Activated B cell treated with CpG ODN at 0.5 μM for 24 hours (primary cell): ENCODE measurements at regions not wholly inside any gene's neighbourhood (a gene's known extent, or its start where the extent isn't known, plus 50 kb on each side); places are given as distances from the start of the nearest gene placed in this dataset.
"Not testable (repeated sequence)": the region's sequence is repeated elsewhere in the genome, so short reads cannot be mapped to it uniquely, and the experiment has no call there.

ENCODE experiments used
- ATAC-seq: fragments of 200-7000 bp; cut with Tn5 transposase; one replicate; pipeline ENCODE4 v1.10.0; 2021; ENCODE audit warnings: low read depth, mild to moderate bottlenecking, moderate library complexity
- CTCF ChIA-PET: fragments of 350-600 bp; sonication (Branson Sonifier 250); formaldehyde crosslinking; loops from one replicate; lab custom pipeline; 2021; ENCODE audit warnings: antibody characterized with exemption; lab: Charles Lee
- POLR2A ChIA-PET: fragments of 350-600 bp; sonication (Branson Sonifier 250); formaldehyde crosslinking; loops from one replicate; lab custom pipeline; 2021; ENCODE audit warnings: antibody characterized with exemption; lab: Charles Lee
- DNase-seq: peaks from one replicate; pipeline ENCODE4 v3.0.0; 2022
- H3K27ac Mint-ChIP-seq: one replicate; pipeline ENCODE4 v1.8.0; 2020; ENCODE audit warnings: mixed read lengths
- H3K27me3 Mint-ChIP-seq: one replicate; pipeline ENCODE4 v1.8.0; 2021; ENCODE audit warnings: mixed read lengths
- H3K36me3 Mint-ChIP-seq: one replicate; pipeline ENCODE4 v1.8.0; 2021; ENCODE audit warnings: low read depth, mixed read lengths
- H3K4me1 Mint-ChIP-seq: one replicate; pipeline ENCODE4 v1.8.0; 2021; ENCODE audit warnings: mixed read lengths
- H3K4me3 Mint-ChIP-seq: one replicate; pipeline ENCODE4 v1.8.0; 2020; ENCODE audit warnings: mild to moderate bottlenecking, mixed read lengths
- H3K9me3 Mint-ChIP-seq: one replicate; pipeline ENCODE4 v1.8.0; 2020; ENCODE audit warnings: mixed read lengths
- CTCF ChIP-seq: fragments of 200-600 bp; IDR thresholded peaks from one replicate; pipeline ENCODE4 v1.8.0; 2022; ENCODE audit warnings: antibody characterized with exemption, mild to moderate bottlenecking
- intact Hi-C: fragments of 100-400 bp; cut with micrococcal nuclease; formaldehyde crosslinking; loops from one replicate; pipeline ENCODE4 v1.15.1; 2024

- no peaks in the 10 kb centered on the region for H3K4me1 Mint-ChIP-seq
- TF ChIP-seq CTCF = no peak
- H3K27me3 Mint-ChIP-seq = peaks cover 3% of the 10 kb centered on the region
- CTCF ChIA-PET = no interaction called here
- ATAC-seq (no peak), DNase-seq (no peak)
- H3K36me3 Mint-ChIP-seq = no peaks in the 10 kb centered on the region
- H3K9me3 Mint-ChIP-seq = no peaks in the 10 kb centered on the region
- POLR2A ChIA-PET = no interaction called here
- intact Hi-C loops = no loop called here
- no peak overlapping the region for H3K4me3 Mint-ChIP-seq
- H3K27ac Mint-ChIP-seq = no peak overlapping the region
These were observed 99.6 kb upstream of the CDC42BPA start for GRCh38 chr1:227417756-227418480.

- intact Hi-C loops = no loop called here
- H3K27ac Mint-ChIP-seq = no peak overlapping the region
- H3K36me3 Mint-ChIP-seq = no peaks in the 10 kb centered on the region
- no peaks in the 10 kb centered on the region for H3K4me1 Mint-ChIP-seq
- H3K4me3 Mint-ChIP-seq = no peak overlapping the region
- H3K27me3 Mint-ChIP-seq = no peaks in the 10 kb centered on the region
- CTCF ChIA-PET = no interaction called here
- no peak for TF ChIP-seq CTCF
- POLR2A ChIA-PET = no interaction called here
- ATAC-seq (no peak), DNase-seq (no peak)
- H3K9me3 Mint-ChIP-seq = no peaks in the 10 kb centered on the region
These were observed 98.0 kb upstream of the CDC42BPA start for GRCh38 chr1:227416156-227416830.

- ChIA-PET POLR2A (no interaction called here), CTCF (no interaction called here)
- H3K4me1 Mint-ChIP-seq = no peaks in the 10 kb centered on the region
- H3K27me3 Mint-ChIP-seq = no peaks in the 10 kb centered on the region
- no peak overlapping the region for H3K4me3 Mint-ChIP-seq
- no peak for TF ChIP-seq CTCF
- H3K36me3 Mint-ChIP-seq = no peaks in the 10 kb centered on the region
- H3K9me3 Mint-ChIP-seq = no peaks in the 10 kb centered on the region
- H3K27ac Mint-ChIP-seq = no peak overlapping the region
- ATAC-seq = no peak
- intact Hi-C loops = no loop called here
- no peak for DNase-seq
These were observed 97.0 kb upstream of the CDC42BPA start for GRCh38 chr1:227415115-227415790.

GRCh38 chr1:227411066-227411465 lies 92.8 kb upstream of the CDC42BPA start:
- intact Hi-C loops = no loop called here
- ATAC-seq (no peak), DNase-seq (no peak)
- Mint-ChIP-seq H3K36me3 (no peaks in the 10 kb centered on the region), H3K27ac (no peak overlapping the region), H3K4me1 (no peaks in the 10 kb centered on the region), H3K4me3 (no peak overlapping the region), H3K9me3 (peaks cover 10% of the 10 kb centered on the region), H3K27me3 (peaks cover 2% of the 10 kb centered on the region)
- POLR2A ChIA-PET = no interaction called here
- TF ChIP-seq CTCF = no peak
- CTCF ChIA-PET = no interaction called here

GRCh38 chr1:227406332-227406731 lies 88.0 kb upstream of the CDC42BPA start:
- CTCF ChIA-PET, DNase-seq, intact Hi-C loops, H3K27me3 Mint-ChIP-seq, ATAC-seq, H3K4me3 Mint-ChIP-seq, H3K27ac Mint-ChIP-seq, POLR2A ChIA-PET, H3K36me3 Mint-ChIP-seq, H3K4me1 Mint-ChIP-seq: not testable (repeated sequence)
- H3K9me3 Mint-ChIP-seq = peaks cover 12% of the 10 kb centered on the region
